NCI-H2196 (cell line): ENCODE measurements at regions not wholly inside any gene's neighbourhood (a gene's known extent, or its start where the extent isn't known, plus 50 kb on each side); places are given as distances from the start of the nearest gene placed in this dataset.

Experiments
- DNase-seq: peaks from one replicate; lab custom pipeline; 2025; ENCODE audit not compliant: unreplicated experiment; lab: John Stamatoyannopoulos, UW

GRCh38 chr2:5751873-5752482 is 59.8 kb downstream of the SOX11 start:
- DNase-seq = no peak

GRCh38 chr2:5756272-5756671 is 64.1 kb downstream of the SOX11 start:
- DNase-seq = no peak

GRCh38 chr2:5758346-5758745 is 66.2 kb downstream of the SOX11 start:
- no peak for DNase-seq

- DNase-seq = no peak
Measured at GRCh38 chr2:5759949-5760348, 67.8 kb downstream of the SOX11 start.

GRCh38 chr2:5763531-5763930 is 71.3 kb downstream of the SOX11 start:
- no peak for DNase-seq

DNA sequence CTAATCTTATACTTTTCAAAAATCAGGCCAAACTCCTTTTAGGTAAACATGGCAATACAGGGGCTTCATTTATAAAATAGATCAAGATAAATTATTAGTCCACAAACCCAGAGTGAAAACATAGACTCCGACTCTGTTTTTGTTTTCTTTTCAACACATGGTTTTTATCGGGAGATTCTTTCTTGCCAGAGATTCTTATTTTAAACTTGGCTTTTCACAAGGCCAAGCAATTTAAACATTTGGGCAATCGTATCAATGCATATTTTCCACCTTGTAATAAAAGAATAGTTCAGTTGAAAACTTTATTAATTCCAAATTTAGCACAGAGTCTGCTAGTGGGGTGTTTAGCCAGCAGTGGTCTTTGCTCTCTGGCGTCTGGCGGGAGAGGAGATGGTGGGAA is 71.9 kb downstream of the SOX11 start:
- DNase-seq = no peak

DNA sequence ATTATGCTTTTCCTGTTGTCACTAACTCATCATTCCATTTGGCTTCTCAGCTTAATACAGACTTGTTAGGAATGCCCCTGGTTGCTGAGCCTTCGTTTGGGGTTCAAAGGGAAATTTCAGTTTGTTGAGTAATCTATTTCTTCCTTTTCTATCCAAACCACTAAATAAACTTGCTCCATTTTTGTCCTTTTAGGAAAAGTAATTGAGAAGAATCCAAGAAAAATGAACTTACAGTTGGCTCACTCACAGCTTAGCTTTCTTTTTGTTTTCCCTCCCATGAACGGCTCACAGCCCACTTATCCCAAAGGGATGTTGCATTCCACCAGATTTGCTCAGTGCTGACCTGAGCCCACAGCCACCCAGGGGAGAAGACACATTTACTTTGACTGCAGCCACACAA is 73.9 kb downstream of the SOX11 start:
- DNase-seq = no peak

GRCh38 chr2:5766561-5766960 is 74.4 kb downstream of the SOX11 start:
- DNase-seq = no peak

GRCh38 chr2:5777131-5777535 is 84.9 kb downstream of the SOX11 start:
- DNase-seq = no peak

GRCh38 chr2:5781679-5782078 is 89.5 kb downstream of the SOX11 start:
- DNase-seq = no peak

DNA sequence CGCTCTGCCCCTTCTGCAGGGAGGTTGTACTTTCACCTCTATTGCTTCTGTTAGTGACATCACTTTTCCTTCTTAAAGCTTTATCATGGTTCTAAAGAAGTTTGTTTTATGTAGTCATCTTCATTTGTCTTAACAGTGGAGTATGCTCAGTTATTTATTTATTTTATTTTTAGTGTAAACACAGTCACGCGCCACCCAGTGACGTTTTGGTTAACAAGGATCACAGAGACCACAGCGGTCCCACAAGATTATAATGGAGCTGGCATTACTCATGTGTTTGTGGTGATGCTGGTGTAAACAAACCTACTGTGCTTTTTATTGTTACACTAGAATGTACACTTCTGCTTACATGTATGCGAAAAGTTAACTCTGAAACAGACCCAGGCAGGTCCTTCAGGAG is 89.9 kb downstream of the SOX11 start:
- DNase-seq = no peak

DNA sequence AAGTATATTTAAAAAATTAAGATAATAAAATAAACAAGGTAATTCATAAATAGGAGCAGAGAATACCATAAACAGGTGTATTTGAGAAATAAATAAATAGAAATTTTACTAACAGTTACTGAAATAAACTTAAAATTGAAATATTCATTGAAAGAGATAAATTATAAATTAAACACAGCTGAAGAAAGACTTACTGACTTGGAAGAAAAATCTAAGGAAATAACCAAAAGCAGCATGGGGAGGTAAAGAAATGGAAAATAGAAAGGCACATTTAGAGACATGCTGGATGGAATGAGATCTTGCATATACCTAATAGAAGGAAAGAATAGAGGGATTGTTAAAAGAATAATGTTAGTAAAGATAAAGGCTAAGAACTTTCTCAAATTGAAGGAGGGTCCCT is 96.3 kb downstream of the SOX11 start:
- no peak for DNase-seq

DNA sequence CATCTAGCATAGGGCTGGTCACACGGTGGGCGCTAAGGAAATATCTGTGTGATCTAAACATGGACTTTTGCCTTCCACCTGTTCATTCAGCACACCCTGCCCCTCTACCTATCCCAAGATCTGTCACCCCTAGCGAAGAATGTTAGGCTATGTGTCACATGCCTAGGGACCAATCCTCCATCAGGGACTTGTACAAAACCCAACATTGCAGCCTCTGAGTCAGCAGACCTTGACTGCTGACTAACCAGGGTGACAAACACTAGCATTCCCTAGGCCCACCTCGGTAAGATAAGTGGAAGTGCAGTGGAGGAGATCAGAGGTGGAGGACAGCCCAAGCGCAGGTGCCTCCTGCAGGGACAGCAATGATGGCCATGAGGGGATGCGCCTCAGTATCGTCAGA is 99.2 kb downstream of the SOX11 start:
- no peak for DNase-seq

- DNase-seq = no peak
Measured at GRCh38 chr2:5794012-5794411, 101.8 kb downstream of the SOX11 start.

- no peak for DNase-seq
Measured at GRCh38 chr2:5798084-5798483, 105.9 kb downstream of the SOX11 start.

DNA sequence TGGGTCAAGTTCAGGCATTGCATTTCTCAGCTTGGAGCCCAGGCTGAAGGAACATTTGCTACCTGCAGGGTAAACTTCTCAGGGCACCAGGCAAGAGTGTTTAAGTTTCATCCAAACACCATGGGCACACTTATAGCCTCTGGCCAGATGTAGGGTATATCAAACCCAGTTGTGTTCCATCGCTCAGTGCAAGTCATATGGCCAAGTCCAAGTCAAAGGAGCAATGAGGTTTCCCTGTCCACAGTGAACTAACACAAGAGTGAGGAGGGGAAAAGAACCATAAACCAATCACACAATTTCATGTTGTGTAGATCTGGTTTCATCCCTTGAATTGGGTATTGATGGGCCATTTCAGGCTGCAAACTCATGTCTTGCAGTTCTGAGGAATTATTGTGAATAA is 107.2 kb downstream of the SOX11 start:
- no peak for DNase-seq

- DNase-seq = no peak
Measured at GRCh38 chr2:5803547-5803946, 111.4 kb downstream of the SOX11 start.

- no peak for DNase-seq
Measured at GRCh38 chr2:5818961-5819600, 126.9 kb downstream of the SOX11 start.

GRCh38 chr2:5824126-5824525 is 131.9 kb downstream of the SOX11 start:
- no peak for DNase-seq

DNA sequence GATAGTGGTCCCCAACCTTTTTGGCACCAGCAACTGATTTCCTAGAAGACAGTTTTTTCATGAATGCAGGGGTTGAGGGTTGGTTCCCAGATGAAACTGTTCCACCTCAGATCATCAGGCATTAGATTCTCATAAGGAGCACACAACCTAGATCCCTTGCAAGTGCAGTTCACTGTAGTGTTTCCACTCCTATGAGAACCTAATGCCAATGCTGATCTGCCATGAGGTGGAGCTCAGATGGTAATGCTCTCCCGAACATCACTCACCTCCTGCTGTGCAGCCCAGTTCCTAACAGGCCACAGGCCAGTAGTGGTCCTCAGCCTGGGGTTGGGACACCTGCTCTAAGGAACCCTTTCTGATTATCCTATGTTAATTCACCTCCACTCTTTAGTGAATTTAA is 133.5 kb downstream of the SOX11 start:
- no peak for DNase-seq

DNA sequence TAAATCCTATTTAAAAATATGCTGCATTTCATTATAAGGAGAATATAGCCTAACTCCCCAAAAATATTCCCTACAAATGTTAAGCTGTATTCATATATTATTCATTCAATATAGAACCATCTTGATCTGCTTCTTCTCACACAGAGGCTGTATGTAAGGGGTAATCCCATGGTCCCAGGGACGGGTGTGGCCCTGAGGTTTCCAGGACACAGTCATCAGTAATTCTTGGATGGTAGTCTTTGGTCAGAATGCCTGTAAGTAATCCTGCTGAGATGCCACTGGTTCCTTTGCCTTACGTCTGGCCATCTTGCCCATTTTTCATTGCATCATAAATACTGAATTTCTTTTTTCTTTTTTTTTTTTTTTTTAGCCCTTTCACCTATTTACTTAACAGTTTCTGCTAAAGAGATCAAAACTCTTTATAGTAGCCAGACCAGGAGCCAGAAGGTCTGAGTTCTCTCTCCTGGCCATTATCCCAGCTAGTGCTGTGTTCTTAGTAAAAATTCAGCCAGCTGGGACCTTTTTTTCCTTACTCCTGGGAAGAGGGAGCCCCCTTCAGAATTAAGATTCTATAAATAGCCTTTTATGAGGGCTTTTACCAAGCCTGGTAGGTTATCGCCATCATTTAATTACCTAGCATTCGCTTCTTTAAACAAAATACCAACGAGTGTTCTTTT is 134.9 kb downstream of the SOX11 start:
- no peak for DNase-seq

GRCh38 chr2:5834501-5834900 is 142.3 kb downstream of the SOX11 start:
- no peak for DNase-seq

DNA sequence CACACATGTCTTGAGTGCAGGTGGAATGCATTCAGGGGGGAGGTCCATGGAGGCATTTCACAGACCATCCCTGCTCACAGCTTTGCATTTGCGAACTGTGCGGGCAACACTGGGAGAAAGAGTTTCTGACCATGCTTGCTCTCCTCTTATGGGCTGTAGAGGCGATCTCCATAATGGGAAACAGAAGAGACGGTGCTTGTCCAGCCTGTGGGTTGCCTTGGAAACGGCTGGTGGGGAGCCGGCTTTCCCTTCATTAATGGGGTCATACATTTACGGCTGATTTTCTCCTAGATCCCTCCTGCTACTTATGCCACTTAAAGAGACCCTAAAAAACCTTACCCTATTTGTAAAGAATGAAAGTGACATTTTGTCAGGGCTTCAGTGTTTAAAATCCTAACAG is 147.4 kb downstream of the SOX11 start:
- DNase-seq = no peak
